ENCODE measurements at regions not wholly inside any gene's neighbourhood (a gene's known extent, or its start where the extent isn't known, plus 50 kb on each side); places are given as distances from the start of the nearest gene placed in this dataset.

GRCh38 chr3:170697908-170698307, 112.0 kb upstream of the SLC7A14 start:
- Histone ChIP-seq H3K4me3 (no peak overlapping the region), H3K36me3 (replicated peaks in 1 of 2) (no peaks in the 10 kb centered on the region), H3K4me1 (replicated peaks in 1 of 2) (no peaks in the 10 kb centered on the region), H3K27ac (no peak overlapping the region), H3K27me3 (no peaks in the 10 kb centered on the region), H3K9me3 (replicated peaks in 1 of 3) (no peaks in the 10 kb centered on the region)
- no peak for DNase-seq
- intact Hi-C loops (cut with DNase I) = loop anchor here in 1 of 2 donors (10.0 kb wide), 1 partner anchor 283 kb away; the partner anchor contains the start of gene CLDN11
- TF ChIP-seq, protein P1, sequence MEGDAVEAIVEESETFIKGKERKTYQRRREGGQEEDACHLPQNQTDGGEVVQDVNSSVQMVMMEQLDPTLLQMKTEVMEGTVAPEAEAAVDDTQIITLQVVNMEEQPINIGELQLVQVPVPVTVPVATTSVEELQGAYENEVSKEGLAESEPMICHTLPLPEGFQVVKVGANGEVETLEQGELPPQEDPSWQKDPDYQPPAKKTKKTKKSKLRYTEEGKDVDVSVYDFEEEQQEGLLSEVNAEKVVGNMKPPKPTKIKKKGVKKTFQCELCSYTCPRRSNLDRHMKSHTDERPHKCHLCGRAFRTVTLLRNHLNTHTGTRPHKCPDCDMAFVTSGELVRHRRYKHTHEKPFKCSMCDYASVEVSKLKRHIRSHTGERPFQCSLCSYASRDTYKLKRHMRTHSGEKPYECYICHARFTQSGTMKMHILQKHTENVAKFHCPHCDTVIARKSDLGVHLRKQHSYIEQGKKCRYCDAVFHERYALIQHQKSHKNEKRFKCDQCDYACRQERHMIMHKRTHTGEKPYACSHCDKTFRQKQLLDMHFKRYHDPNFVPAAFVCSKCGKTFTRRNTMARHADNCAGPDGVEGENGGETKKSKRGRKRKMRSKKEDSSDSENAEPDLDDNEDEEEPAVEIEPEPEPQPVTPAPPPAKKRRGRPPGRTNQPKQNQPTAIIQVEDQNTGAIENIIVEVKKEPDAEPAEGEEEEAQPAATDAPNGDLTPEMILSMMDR (IDR thresholded peaks at IDR 0.05) = no peak
- no peak for TF ChIP-seq POLR2A (IDR thresholded peaks at IDR 0.05)
- 65 to 71% (median 67%) methylated on average over 3 of the region's 3 CpGs for WGBS, 4 donors

DNA sequence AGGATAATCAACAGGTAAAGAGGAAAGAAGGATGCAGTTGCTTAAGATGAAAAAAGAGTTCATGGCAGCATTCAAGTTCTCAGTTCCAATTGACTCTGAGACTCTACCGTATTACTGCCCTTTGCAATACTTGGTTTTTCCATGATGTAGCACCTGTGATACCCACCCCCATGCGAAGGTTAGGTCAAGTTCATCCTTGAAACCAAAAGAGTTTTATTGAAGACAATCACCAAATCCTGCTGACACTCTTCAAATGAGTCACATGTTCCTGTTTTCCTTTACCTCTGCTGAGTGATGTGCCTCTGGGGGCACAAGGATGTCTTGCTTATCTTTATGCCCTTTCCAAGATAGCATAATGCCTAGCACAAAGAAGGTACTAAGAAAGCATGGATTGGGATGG, 111.3 kb upstream of the SLC7A14 start:
- no peak for DNase-seq
- no peak for TF ChIP-seq POLR2A (IDR thresholded peaks at IDR 0.05)
- TF ChIP-seq, protein P1 (IDR thresholded peaks at IDR 0.05) = no peak
- intact Hi-C loops (cut with DNase I) = loop anchor here in 1 of 2 donors (10.0 kb wide), 1 partner anchor 282 kb away; the partner anchor contains the start of gene CLDN11
- H3K36me3 ChIP-seq (replicated peaks in 1 of 2) = no peaks in the 10 kb centered on the region
- no peak overlapping the region for H3K27ac ChIP-seq
- H3K9me3 ChIP-seq (replicated peaks in 1 of 3) = no peaks in the 10 kb centered on the region
- H3K4me3 ChIP-seq = no peak overlapping the region
- no peaks in the 10 kb centered on the region for H3K27me3 ChIP-seq
- 90 to 95% (median 91%) methylated on average over 2 of the region's 2 CpGs for WGBS, 4 donors
- H3K4me1 ChIP-seq (replicated peaks in 1 of 2) = no peaks in the 10 kb centered on the region

DNA sequence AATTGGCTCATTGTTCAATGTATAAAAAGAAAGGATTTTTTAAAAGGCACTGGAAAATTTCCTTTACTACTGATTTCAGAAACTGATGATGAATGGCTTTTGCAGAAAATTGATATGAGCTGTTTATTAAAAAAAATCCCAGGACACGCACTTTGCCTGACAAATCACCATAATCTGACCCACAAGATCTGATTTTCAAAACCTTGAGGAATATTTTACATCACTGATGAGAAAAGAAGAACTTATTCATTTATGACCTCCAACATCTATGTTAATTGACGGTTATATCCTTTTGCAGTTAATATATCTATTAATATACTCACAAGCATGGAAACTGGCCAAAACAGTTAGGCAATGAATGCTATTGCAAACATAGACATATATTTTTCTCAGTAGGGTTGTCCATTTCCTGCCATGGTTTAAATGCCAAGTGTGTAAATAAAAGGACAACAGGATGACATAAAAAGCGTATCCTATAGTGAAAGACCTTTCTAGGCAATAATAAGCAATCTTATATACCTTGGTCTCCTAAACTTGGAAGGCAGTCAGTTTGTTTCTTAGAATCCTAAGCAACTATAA, 109.7 kb upstream of the SLC7A14 start:
- no peak for TF ChIP-seq POLR2A (IDR thresholded peaks at IDR 0.05)
- TF ChIP-seq, protein P1 (IDR thresholded peaks at IDR 0.05) = no peak
- H3K27me3 ChIP-seq = no peaks in the 10 kb centered on the region
- no peak for DNase-seq
- no peak overlapping the region for H3K27ac ChIP-seq
- no peaks in the 10 kb centered on the region for H3K9me3 ChIP-seq (replicated peaks in 1 of 3)
- H3K4me3 ChIP-seq = no peak overlapping the region
- no peaks in the 10 kb centered on the region for H3K36me3 ChIP-seq (replicated peaks in 1 of 2)
- 84 to 91% (median 88%) methylated on average over 3 of the region's 3 CpGs for WGBS, 4 donors
- H3K4me1 ChIP-seq (replicated peaks in 1 of 2) = no peaks in the 10 kb centered on the region
- intact Hi-C loops (cut with DNase I) = loop anchor here in 1 of 2 donors (10.0 kb wide), 1 partner anchor 281 kb away; the partner anchor contains the start of gene CLDN11

DNA sequence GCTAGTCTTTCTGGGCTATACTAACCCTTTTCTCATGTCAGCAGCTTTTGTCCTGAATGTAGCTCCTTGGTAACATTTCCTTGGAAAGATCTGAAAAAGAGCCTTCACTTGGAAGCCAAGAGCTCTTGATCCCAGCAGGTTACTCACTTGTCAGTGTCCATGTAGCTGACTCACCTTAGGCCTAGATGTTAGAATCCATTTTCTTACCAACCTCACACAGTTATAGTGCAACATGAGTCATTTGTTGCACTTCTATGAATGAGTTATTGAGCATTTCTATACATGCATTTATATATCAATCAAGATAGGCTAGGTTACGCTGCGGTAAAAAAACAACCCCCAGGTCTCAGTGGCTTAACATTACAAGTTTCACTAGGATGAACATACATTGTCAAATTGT, 106.8 kb upstream of the SLC7A14 start:
- Histone ChIP-seq H3K4me3 (no peak overlapping the region), H3K36me3 (replicated peaks in 1 of 2) (no peaks in the 10 kb centered on the region), H3K27me3 (no peaks in the 10 kb centered on the region), H3K27ac (no peak overlapping the region), H3K4me1 (replicated peaks in 1 of 2) (no peaks in the 10 kb centered on the region), H3K9me3 (replicated peaks in 1 of 3) (no peaks in the 10 kb centered on the region)
- TF ChIP-seq POLR2A (IDR thresholded peaks at IDR 0.05) = no peak
- TF ChIP-seq, protein P1 (IDR thresholded peaks at IDR 0.05) = no peak
- no peak for DNase-seq
- intact Hi-C loops (cut with DNase I) = loop anchor here (5.0 to 10.0 kb wide), 3 partner anchors 115 to 278 kb away; partner anchors contain the start of gene CLDN11 (in 1 of the 2)
- 95 to 100% (median 99%) methylated on average over 2 of the region's 2 CpGs for WGBS, 4 donors
